ENCODE measurements at regions not wholly inside any gene's neighbourhood (a gene's known extent, or its start where the extent isn't known, plus 50 kb on each side); places are given as distances from the start of the nearest gene placed in this dataset.

DNA sequence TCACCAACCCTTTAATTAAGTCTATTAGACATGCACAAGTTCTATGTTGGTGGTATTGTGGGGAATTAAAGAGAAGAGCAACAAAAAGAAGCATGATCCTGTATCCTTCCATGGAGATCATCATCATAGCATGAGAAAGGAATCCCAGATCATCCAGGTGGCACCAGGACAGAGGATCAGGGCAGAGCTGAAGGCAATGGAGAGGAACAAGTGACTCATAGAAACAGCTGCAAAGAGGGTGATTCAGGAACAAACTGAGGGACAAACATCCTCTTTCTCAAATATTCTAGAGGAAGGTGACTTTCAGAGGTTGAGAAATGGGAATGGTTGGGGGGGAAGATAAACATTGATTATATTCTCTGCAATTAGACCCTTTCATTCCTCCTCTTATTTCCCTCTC, 105.5 kb upstream of the OTUD4 start:
- Histone ChIP-seq H3K36me3 (ENCODE audit: control insufficient read depth in 2 of 2, insufficient read depth in 2 of 2, low read length in 1 of 2) (no peaks in the 10 kb centered on the region), H3K9ac (ENCODE audit: control insufficient read depth, insufficient read depth, low read length) (no peak overlapping the region), H3K4me3 (no peak overlapping the region), H3K27me3 (replicated peaks in 1 of 2; ENCODE audit: control insufficient read depth in 2 of 2, insufficient read depth in 2 of 2, low read length in 1 of 2) (no peaks in the 10 kb centered on the region), H3K27ac (ENCODE audit: control insufficient read depth, insufficient read depth) (no peak overlapping the region), H3K4me2 (ENCODE audit: control insufficient read depth, insufficient read depth) (no peak overlapping the region), H3K9me3 (replicated peaks; ENCODE audit: control insufficient read depth, insufficient read depth, low read length) (no peaks in the 10 kb centered on the region; the same call in 2 of the 3 replicates), H3K4me1 (ENCODE audit: control insufficient read depth, insufficient read depth, low read length) (no peaks in the 10 kb centered on the region), H4K20me1 (ENCODE audit: control insufficient read depth, insufficient read depth) (no peaks in the 10 kb centered on the region), H3K79me2 (ENCODE audit: control insufficient read depth, insufficient read depth, low read length) (no peaks in the 10 kb centered on the region), H2AFZ (ENCODE audit: control insufficient read depth, low read depth, low read length) (no peak overlapping the region)
- intact Hi-C loops (cut with micrococcal nuclease; ENCODE audit: unreplicated experiment) (no loop called here), in situ Hi-C loops (cut with MboI) (no loop called here)
- no peak for FAIRE-seq
- ChIA-PET SMC1A (ENCODE audit: uncharacterized antibody, unreplicated experiment) (no interaction called here), POLR2A (interaction anchor here (0.5 kb wide), 1 partner anchor 129 kb away, joined by 4 read pairs; no protein-coding TSS in a partner anchor), CTCF (no interaction called here), RAD21 (ENCODE audit: unreplicated experiment) (no interaction called here)
- no peak for ATAC-seq
- TF ChIP-seq MTA2 (IDR thresholded peaks at IDR 0.05; ENCODE audit: low read depth) (no peak), ATF7 (IDR thresholded peaks at IDR 0.05; ENCODE audit: low read depth) (no peak), POLR2AphosphoS2 (IDR thresholded peaks at IDR 0.05; ENCODE audit: low read depth, low read length) (no peak), BMI1 (IDR thresholded peaks at IDR 0.05; ENCODE audit: borderline replicate concordance) (no peak), RBBP5 (conservative IDR thresholded peaks at IDR 0.05) (no peak), ZZZ3 (IDR thresholded peaks at IDR 0.05; ENCODE audit: control insufficient read depth, insufficient read length, low read depth) (no peak), BACH1 (IDR thresholded peaks at IDR 0.05; ENCODE audit: borderline replicate concordance) (no peak), EZH2 (IDR thresholded peaks at IDR 0.05; ENCODE audit: borderline replicate concordance, control insufficient read depth, low read depth, low read length) (no peak), HDAC6 (IDR thresholded peaks at IDR 0.05; ENCODE audit: unreplicated experiment) (no peak), SP1 (IDR thresholded peaks at IDR 0.05; ENCODE audit: low read depth, low read length) (no peak), FOS (IDR thresholded peaks at IDR 0.05; ENCODE audit: borderline replicate concordance, extremely low read depth, insufficient read length) (no peak), RAD51 (IDR thresholded peaks at IDR 0.05) (no peak), FOXK2 (IDR thresholded peaks at IDR 0.05) (no peak), ESRRA (IDR thresholded peaks at IDR 0.05; ENCODE audit: low read length) (no peak), NFYB (IDR thresholded peaks at IDR 0.05; ENCODE audit: insufficient read depth, low read depth, low read length) (no peak), HCFC1 (IDR thresholded peaks at IDR 0.05; ENCODE audit: low read length) (no peak)
- TF ChIP-seq, protein P1, sequence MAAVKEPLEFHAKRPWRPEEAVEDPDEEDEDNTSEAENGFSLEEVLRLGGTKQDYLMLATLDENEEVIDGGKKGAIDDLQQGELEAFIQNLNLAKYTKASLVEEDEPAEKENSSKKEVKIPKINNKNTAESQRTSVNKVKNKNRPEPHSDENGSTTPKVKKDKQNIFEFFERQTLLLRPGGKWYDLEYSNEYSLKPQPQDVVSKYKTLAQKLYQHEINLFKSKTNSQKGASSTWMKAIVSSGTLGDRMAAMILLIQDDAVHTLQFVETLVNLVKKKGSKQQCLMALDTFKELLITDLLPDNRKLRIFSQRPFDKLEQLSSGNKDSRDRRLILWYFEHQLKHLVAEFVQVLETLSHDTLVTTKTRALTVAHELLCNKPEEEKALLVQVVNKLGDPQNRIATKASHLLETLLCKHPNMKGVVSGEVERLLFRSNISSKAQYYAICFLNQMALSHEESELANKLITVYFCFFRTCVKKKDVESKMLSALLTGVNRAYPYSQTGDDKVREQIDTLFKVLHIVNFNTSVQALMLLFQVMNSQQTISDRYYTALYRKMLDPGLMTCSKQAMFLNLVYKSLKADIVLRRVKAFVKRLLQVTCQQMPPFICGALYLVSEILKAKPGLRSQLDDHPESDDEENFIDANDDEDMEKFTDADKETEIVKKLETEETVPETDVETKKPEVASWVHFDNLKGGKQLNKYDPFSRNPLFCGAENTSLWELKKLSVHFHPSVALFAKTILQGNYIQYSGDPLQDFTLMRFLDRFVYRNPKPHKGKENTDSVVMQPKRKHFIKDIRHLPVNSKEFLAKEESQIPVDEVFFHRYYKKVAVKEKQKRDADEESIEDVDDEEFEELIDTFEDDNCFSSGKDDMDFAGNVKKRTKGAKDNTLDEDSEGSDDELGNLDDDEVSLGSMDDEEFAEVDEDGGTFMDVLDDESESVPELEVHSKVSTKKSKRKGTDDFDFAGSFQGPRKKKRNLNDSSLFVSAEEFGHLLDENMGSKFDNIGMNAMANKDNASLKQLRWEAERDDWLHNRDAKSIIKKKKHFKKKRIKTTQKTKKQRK (IDR thresholded peaks at IDR 0.05; ENCODE audit: low read depth, low read length) = no peak
- TF ChIP-seq, protein P2, sequence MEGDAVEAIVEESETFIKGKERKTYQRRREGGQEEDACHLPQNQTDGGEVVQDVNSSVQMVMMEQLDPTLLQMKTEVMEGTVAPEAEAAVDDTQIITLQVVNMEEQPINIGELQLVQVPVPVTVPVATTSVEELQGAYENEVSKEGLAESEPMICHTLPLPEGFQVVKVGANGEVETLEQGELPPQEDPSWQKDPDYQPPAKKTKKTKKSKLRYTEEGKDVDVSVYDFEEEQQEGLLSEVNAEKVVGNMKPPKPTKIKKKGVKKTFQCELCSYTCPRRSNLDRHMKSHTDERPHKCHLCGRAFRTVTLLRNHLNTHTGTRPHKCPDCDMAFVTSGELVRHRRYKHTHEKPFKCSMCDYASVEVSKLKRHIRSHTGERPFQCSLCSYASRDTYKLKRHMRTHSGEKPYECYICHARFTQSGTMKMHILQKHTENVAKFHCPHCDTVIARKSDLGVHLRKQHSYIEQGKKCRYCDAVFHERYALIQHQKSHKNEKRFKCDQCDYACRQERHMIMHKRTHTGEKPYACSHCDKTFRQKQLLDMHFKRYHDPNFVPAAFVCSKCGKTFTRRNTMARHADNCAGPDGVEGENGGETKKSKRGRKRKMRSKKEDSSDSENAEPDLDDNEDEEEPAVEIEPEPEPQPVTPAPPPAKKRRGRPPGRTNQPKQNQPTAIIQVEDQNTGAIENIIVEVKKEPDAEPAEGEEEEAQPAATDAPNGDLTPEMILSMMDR (IDR thresholded peaks at IDR 0.05 in 2 of 3, conservative IDR thresholded peaks at IDR 0.05 in 1 of 3; ENCODE audit: control insufficient read depth in 2 of 3, extremely low read depth in 1 of 3, insufficient read depth in 1 of 3, low read depth in 3 of 3, low read length in 3 of 3) = no peak
- TF ChIP-seq, protein P3, sequence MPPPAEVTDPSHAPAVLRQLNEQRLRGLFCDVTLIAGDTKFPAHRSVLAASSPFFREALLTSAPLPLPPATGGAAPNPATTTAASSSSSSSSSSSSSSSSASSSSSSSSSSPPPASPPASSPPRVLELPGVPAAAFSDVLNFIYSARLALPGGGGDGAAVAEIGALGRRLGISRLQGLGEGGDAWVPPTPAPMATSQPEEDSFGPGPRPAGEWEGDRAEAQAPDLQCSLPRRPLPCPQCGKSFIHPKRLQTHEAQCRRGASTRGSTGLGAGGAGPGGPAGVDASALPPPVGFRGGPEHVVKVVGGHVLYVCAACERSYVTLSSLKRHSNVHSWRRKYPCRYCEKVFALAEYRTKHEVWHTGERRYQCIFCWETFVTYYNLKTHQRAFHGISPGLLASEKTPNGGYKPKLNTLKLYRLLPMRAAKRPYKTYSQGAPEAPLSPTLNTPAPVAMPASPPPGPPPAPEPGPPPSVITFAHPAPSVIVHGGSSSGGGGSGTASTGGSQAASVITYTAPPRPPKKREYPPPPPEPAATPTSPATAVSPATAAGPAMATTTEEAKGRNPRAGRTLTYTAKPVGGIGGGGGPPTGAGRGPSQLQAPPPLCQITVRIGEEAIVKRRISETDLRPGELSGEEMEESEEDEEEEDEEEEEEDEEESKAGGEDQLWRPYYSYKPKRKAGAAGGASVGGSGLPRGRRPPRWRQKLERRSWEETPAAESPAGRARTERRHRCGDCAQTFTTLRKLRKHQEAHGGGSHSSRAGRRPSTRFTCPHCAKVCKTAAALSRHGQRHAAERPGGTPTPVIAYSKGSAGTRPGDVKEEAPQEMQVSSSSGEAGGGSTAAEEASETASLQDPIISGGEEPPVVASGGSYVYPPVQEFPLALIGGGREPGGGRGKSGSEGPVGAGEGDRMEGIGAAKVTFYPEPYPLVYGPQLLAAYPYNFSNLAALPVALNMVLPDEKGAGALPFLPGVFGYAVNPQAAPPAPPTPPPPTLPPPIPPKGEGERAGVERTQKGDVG (CRISPR knock-in tag; IDR thresholded peaks at IDR 0.05) = no peak
- no peak for DNase-seq (ENCODE audit: low read depth, low spot score)
- BruUV-seq (replicated peaks) = no TSS peak

All from GM12878 (cell line).